ENCODE measurements at regions not wholly inside any gene's neighbourhood (a gene's known extent, or its start where the extent isn't known, plus 50 kb on each side); places are given as distances from the start of the nearest gene placed in this dataset.

- TF ChIP-seq CHD4 (IDR thresholded peaks at IDR 0.05), result no peak
- TF ChIP-seq IRF4 (IDR thresholded peaks at IDR 0.05; ENCODE audit: low read depth, low read length), result peak; percentile 59; the same call in 1 of the 2 replicates
- no peak for TF ChIP-seq POLR2A (IDR thresholded peaks at IDR 0.05; ENCODE audit: low read depth, low read length)
- TF ChIP-seq, protein P1, sequence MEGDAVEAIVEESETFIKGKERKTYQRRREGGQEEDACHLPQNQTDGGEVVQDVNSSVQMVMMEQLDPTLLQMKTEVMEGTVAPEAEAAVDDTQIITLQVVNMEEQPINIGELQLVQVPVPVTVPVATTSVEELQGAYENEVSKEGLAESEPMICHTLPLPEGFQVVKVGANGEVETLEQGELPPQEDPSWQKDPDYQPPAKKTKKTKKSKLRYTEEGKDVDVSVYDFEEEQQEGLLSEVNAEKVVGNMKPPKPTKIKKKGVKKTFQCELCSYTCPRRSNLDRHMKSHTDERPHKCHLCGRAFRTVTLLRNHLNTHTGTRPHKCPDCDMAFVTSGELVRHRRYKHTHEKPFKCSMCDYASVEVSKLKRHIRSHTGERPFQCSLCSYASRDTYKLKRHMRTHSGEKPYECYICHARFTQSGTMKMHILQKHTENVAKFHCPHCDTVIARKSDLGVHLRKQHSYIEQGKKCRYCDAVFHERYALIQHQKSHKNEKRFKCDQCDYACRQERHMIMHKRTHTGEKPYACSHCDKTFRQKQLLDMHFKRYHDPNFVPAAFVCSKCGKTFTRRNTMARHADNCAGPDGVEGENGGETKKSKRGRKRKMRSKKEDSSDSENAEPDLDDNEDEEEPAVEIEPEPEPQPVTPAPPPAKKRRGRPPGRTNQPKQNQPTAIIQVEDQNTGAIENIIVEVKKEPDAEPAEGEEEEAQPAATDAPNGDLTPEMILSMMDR (IDR thresholded peaks at IDR 0.05 in 2 of 3, conservative IDR thresholded peaks at IDR 0.05 in 1 of 3; ENCODE audit: control insufficient read depth in 2 of 3, extremely low read depth in 1 of 3, insufficient read depth in 1 of 3, low read depth in 3 of 3, low read length in 3 of 3), result no peak
These were observed 144.8 kb upstream of the PIK3R1 start (continued) for GRCh38 chr5:68070591-68071281.

- H4K20me1 ChIP-seq (ENCODE audit: control insufficient read depth, insufficient read depth), result no peaks in the 10 kb centered on the region
- intact Hi-C loops (cut with micrococcal nuclease; ENCODE audit: unreplicated experiment) (no loop called here), in situ Hi-C loops (cut with MboI) (no loop called here)
- FAIRE-seq, result no peak
- SMC1A ChIA-PET (ENCODE audit: uncharacterized antibody, unreplicated experiment), result interaction anchor here (1.0 kb wide), 1 partner anchor 11 kb away, joined by 3 read pairs; no protein-coding TSS in a partner anchor
- H3K9me3 ChIP-seq (replicated peaks; ENCODE audit: control insufficient read depth, insufficient read depth, low read length), result no peaks in the 10 kb centered on the region; the same call in 2 of the 3 replicates
- H2AFZ ChIP-seq (ENCODE audit: control insufficient read depth, low read depth, low read length), result no peak overlapping the region
- no peak overlapping the region for H3K9ac ChIP-seq (ENCODE audit: control insufficient read depth, insufficient read depth, low read length)
- no peak overlapping the region for H3K27ac ChIP-seq (ENCODE audit: control insufficient read depth, insufficient read depth)
- no peak for ATAC-seq
- CTCF ChIA-PET, result no interaction called here
- TF ChIP-seq ETV6 (conservative IDR thresholded peaks at IDR 0.05 in 1 of 2, IDR thresholded peaks at IDR 0.05 in 1 of 2; ENCODE audit: borderline replicate concordance in 1 of 2, low read depth in 1 of 2) (no peak), RCOR1 (conservative IDR thresholded peaks at IDR 0.05; ENCODE audit: low read depth, low read length) (no peak), BCLAF1 (IDR thresholded peaks at IDR 0.05) (no peak), JUNB (IDR thresholded peaks at IDR 0.05) (no peak), POLR2AphosphoS5 (IDR thresholded peaks at IDR 0.05; ENCODE audit: low read length) (no peak)
- TF ChIP-seq, protein P2, sequence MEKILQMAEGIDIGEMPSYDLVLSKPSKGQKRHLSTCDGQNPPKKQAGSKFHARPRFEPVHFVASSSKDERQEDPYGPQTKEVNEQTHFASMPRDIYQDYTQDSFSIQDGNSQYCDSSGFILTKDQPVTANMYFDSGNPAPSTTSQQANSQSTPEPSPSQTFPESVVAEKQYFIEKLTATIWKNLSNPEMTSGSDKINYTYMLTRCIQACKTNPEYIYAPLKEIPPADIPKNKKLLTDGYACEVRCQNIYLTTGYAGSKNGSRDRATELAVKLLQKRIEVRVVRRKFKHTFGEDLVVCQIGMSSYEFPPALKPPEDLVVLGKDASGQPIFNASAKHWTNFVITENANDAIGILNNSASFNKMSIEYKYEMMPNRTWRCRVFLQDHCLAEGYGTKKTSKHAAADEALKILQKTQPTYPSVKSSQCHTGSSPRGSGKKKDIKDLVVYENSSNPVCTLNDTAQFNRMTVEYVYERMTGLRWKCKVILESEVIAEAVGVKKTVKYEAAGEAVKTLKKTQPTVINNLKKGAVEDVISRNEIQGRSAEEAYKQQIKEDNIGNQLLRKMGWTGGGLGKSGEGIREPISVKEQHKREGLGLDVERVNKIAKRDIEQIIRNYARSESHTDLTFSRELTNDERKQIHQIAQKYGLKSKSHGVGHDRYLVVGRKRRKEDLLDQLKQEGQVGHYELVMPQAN (conservative IDR thresholded peaks at IDR 0.05), result no peak
- no peak overlapping the region for H3K4me3 ChIP-seq
- RAD21 ChIA-PET (ENCODE audit: unreplicated experiment), result no interaction called here
- WGBS (ENCODE audit: insufficient coverage, insufficient replicate concordance, low lambda C conversion rate, missing lambda C conversion rate), result 86% methylated on average over 5 of the region's 5 CpGs
- no peak for DNase-seq (ENCODE audit: low read depth, low spot score)
- H3K4me1 ChIP-seq (ENCODE audit: control insufficient read depth, insufficient read depth, low read length), result peaks cover 14% of the 10 kb centered on the region
- H3K4me2 ChIP-seq (ENCODE audit: control insufficient read depth, insufficient read depth), result no peak overlapping the region
- H3K36me3 ChIP-seq (ENCODE audit: control insufficient read depth in 2 of 2, insufficient read depth in 2 of 2, low read length in 1 of 2), result no peaks in the 10 kb centered on the region
- POLR2A ChIA-PET, result no interaction called here
- no peaks in the 10 kb centered on the region for H3K79me2 ChIP-seq (ENCODE audit: control insufficient read depth, insufficient read depth, low read length)
- no peaks in the 10 kb centered on the region for H3K27me3 ChIP-seq (replicated peaks in 1 of 2; ENCODE audit: control insufficient read depth in 2 of 2, insufficient read depth in 2 of 2, low read length in 1 of 2)
- BruUV-seq (replicated peaks), result no TSS peak
These were observed 147.5 kb upstream of the PIK3R1 start for GRCh38 chr5:68067976-68068603.
